Spleen (tissue), 7 donors: ENCODE measurements at regions not wholly inside any gene's neighbourhood (a gene's known extent, or its start where the extent isn't known, plus 50 kb on each side); places are given as distances from the start of the nearest gene placed in this dataset.

ENCODE experiments used
- POLR2AphosphoS5 ChIP-seq, 3 donors: sonication (generic); formaldehyde crosslinking; IDR thresholded peaks; one replicate each; pipeline ENCODE4 v1.5.1; 2017; ENCODE audit warnings: antibody characterized with exemption in 3 of 3
- TF ChIP-seq, protein P1 (sequence below), 11 experiments: fragments of 200-600 bp in 7 of 11; fragments of 450-650 bp in 4 of 11; sonication (generic) in 4 of 11; IDR thresholded peaks in 8 of 11; conservative IDR thresholded peaks in 3 of 11; 1 replicate in 7 of 11; 2 replicates in 4 of 11; pipeline versions ENCODE4 v1.4.0 to v1.8.0; 2016 to 2021; ENCODE audit warnings: antibody characterized with exemption in 11 of 11, inconsistent platforms in 4 of 11, mild to moderate bottlenecking in 1 of 11
- donor health status: DM: no; HTN: no; CAD: no; lungs with moderate emphysema.
- donor health status: DM: no; HTN: no; CAD: no.
- donor health status: DM: no; HTN: no; CAD: no.

DNA sequence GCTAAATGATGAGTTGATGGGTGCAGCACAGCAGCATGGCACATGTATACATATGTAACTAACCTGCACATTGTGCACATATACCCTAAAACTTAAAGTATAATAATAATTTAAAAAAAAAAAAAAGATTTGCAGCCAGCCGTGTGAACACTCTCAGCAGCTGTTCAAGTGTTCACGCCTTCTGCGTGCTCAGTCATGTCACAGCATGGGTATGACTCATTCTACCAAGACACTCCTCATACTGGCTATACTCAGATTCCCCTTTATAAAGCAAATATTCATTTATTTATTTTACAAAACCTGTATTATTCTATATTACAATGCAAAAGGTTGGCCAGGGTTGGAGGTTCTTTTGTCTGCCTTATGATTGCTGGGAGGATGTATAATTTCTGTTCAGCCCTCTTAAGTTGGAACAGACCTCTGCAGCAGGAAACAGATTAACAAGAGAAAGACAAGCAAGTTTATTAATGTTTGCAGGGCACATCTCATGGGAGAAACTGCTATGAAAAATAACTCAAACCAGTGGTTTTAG, 1230.6 kb upstream of the CHAC2 start:
- TF ChIP-seq, protein P1, sequence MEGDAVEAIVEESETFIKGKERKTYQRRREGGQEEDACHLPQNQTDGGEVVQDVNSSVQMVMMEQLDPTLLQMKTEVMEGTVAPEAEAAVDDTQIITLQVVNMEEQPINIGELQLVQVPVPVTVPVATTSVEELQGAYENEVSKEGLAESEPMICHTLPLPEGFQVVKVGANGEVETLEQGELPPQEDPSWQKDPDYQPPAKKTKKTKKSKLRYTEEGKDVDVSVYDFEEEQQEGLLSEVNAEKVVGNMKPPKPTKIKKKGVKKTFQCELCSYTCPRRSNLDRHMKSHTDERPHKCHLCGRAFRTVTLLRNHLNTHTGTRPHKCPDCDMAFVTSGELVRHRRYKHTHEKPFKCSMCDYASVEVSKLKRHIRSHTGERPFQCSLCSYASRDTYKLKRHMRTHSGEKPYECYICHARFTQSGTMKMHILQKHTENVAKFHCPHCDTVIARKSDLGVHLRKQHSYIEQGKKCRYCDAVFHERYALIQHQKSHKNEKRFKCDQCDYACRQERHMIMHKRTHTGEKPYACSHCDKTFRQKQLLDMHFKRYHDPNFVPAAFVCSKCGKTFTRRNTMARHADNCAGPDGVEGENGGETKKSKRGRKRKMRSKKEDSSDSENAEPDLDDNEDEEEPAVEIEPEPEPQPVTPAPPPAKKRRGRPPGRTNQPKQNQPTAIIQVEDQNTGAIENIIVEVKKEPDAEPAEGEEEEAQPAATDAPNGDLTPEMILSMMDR (IDR thresholded peaks at IDR 0.05 in 8 of 11, conservative IDR thresholded peaks at IDR 0.05 in 3 of 11) = no peak
- TF ChIP-seq POLR2AphosphoS5 (IDR thresholded peaks at IDR 0.05) = no peak
